Breast epithelium (tissue), 4 donors: ENCODE measurements at regions not wholly inside any gene's neighbourhood (a gene's known extent, or its start where the extent isn't known, plus 50 kb on each side); places are given as distances from the start of the nearest gene placed in this dataset.

Source experiments
- DNase-seq, 2 donors: peaks; one replicate each; pipeline ENCODE4 v3.0.0-alpha.2; 2019; ENCODE audit warnings: low spot score in 2 of 2
- H3K27ac ChIP-seq, 2 donors: fragments of 200-600 bp; sonication (generic) in 1 of 2; one replicate each; pipeline ENCODE4 v1.5.1; 2016 to 2019; ENCODE audit warnings: mild to moderate bottlenecking in 1 of 2
- H3K27me3 ChIP-seq, 2 donors: fragments of 200-600 bp; sonication (generic) in 1 of 2; one replicate each; pipeline versions ENCODE4 v1.5.1 to v1.6.0; 2017 to 2019; ENCODE audit warnings: control low read depth in 1 of 2, mild to moderate bottlenecking in 1 of 2
- H3K36me3 ChIP-seq: fragments of 200-600 bp; one replicate; pipeline ENCODE4 v1.5.1; 2019
- H3K4me1 ChIP-seq, 2 donors: fragments of 200-600 bp; sonication (generic); one replicate each; pipeline ENCODE4 v1.5.1; 2016 to 2019; ENCODE audit warnings: control low read depth in 1 of 2
- H3K4me3 ChIP-seq, 3 donors: fragments of 200-600 bp; sonication (generic); 1 replicate in 2 of 3; 2 replicates in 1 of 3; pipeline ENCODE4 v1.5.1; 2016 to 2019; ENCODE audit warnings: mild to moderate bottlenecking in 3 of 3, moderate library complexity in 2 of 3
- H3K9me3 ChIP-seq, 2 donors: fragments of 200-600 bp; sonication (generic) in 1 of 2; one replicate each; pipeline ENCODE4 v1.5.1; 2016 to 2019; ENCODE audit warnings: control low read depth in 1 of 2
- CTCF ChIP-seq, 3 donors: fragments of 450-650 bp; IDR thresholded peaks; one replicate each; pipeline ENCODE4 v1.5.1; 2016 to 2017; ENCODE audit warnings: antibody characterized with exemption in 3 of 3, mild to moderate bottlenecking in 3 of 3, moderate library complexity in 3 of 3
- POLR2A ChIP-seq: fragments of 450-650 bp; IDR thresholded peaks from one replicate; pipeline ENCODE4 v1.6.1; 2016; ENCODE audit warnings: antibody characterized with exemption, mild to moderate bottlenecking, moderate library complexity
- POLR2AphosphoS5 ChIP-seq, 3 donors: sonication (generic); formaldehyde crosslinking; IDR thresholded peaks; one replicate each; pipeline ENCODE4 v1.6.1; 2017; ENCODE audit warnings: antibody characterized with exemption in 3 of 3
- intact Hi-C: fragments of 100-400 bp; cut with DNase I; formaldehyde crosslinking; loops from one replicate; pipeline ENCODE4 v1.15.1; 2023; ENCODE audit warnings: low total_unique reads

- no peaks in the 10 kb centered on the region for H3K4me1 ChIP-seq
- no peak overlapping the region for H3K27ac ChIP-seq
- H3K9me3 ChIP-seq, result peaks cover 5 to 29% of the 10 kb centered on the region in 2 donors
- H3K4me3 ChIP-seq, result no peak overlapping the region
- DNase-seq, result no peak
- H3K27me3 ChIP-seq, result peaks cover 0 to 5% of the 10 kb centered on the region in 2 donors
- intact Hi-C loops, result no loop called here
- no peak for TF ChIP-seq POLR2AphosphoS5 (IDR thresholded peaks at IDR 0.05)
- TF ChIP-seq POLR2A, result no peak
- TF ChIP-seq CTCF (IDR thresholded peaks at IDR 0.05), result no peak
- no peaks in the 10 kb centered on the region for H3K36me3 ChIP-seq
These were observed 128.8 kb upstream of the CHRNA7 start for GRCh38 chr15:31901501-31901900.

GRCh38 chr15:31905054-31905453 lies 125.3 kb upstream of the CHRNA7 start:
- intact Hi-C loops, result no loop called here
- H3K4me3 ChIP-seq, result no peak overlapping the region
- no peak for TF ChIP-seq CTCF (IDR thresholded peaks at IDR 0.05)
- TF ChIP-seq POLR2A, result no peak
- TF ChIP-seq POLR2AphosphoS5 (IDR thresholded peaks at IDR 0.05), result no peak
- H3K9me3 ChIP-seq, result peaks cover 0 to 4% of the 10 kb centered on the region in 2 donors
- DNase-seq, result no peak
- H3K27ac ChIP-seq, result no peak overlapping the region
- no peaks in the 10 kb centered on the region for H3K36me3 ChIP-seq
- peaks cover 0 to 5% of the 10 kb centered on the region in 2 donors for H3K27me3 ChIP-seq
- H3K4me1 ChIP-seq, result no peaks in the 10 kb centered on the region

- H3K4me1 ChIP-seq, result no peaks in the 10 kb centered on the region
- peaks cover 0 to 15% of the 10 kb centered on the region in 2 donors for H3K9me3 ChIP-seq
- H3K36me3 ChIP-seq, result no peaks in the 10 kb centered on the region
- no peak overlapping the region for H3K4me3 ChIP-seq
- no peak overlapping the region for H3K27ac ChIP-seq
- intact Hi-C loops, result no loop called here
- H3K27me3 ChIP-seq, result no peaks in the 10 kb centered on the region
- no peak for DNase-seq
- no peak for TF ChIP-seq POLR2A
- TF ChIP-seq CTCF (IDR thresholded peaks at IDR 0.05), result no peak
- no peak for TF ChIP-seq POLR2AphosphoS5 (IDR thresholded peaks at IDR 0.05)
These were observed 104.8 kb upstream of the CHRNA7 start for GRCh38 chr15:31925541-31925940.

GRCh38 chr15:31930967-31931366 lies 99.3 kb upstream of the CHRNA7 start:
- Histone ChIP-seq H3K27me3 (no peaks in the 10 kb centered on the region), H3K4me3 (no peak overlapping the region), H3K36me3 (no peaks in the 10 kb centered on the region), H3K4me1 (no peaks in the 10 kb centered on the region), H3K27ac (no peak overlapping the region), H3K9me3 (no peaks in the 10 kb centered on the region)
- DNase-seq, result no peak
- intact Hi-C loops, result no loop called here
- TF ChIP-seq POLR2AphosphoS5 (IDR thresholded peaks at IDR 0.05) (no peak), CTCF (IDR thresholded peaks at IDR 0.05) (no peak), POLR2A (no peak)

- no peaks in the 10 kb centered on the region for H3K4me1 ChIP-seq
- intact Hi-C loops, result no loop called here
- H3K27ac ChIP-seq, result no peak overlapping the region
- H3K4me3 ChIP-seq, result no peak overlapping the region
- H3K36me3 ChIP-seq, result no peaks in the 10 kb centered on the region
- TF ChIP-seq POLR2AphosphoS5 (IDR thresholded peaks at IDR 0.05), result no peak
- TF ChIP-seq CTCF (IDR thresholded peaks at IDR 0.05), result no peak
- no peak for TF ChIP-seq POLR2A
- DNase-seq, result no peak
- no peaks in the 10 kb centered on the region for H3K9me3 ChIP-seq
- H3K27me3 ChIP-seq, result no peaks in the 10 kb centered on the region
These were observed 97.7 kb upstream of the CHRNA7 start for GRCh38 chr15:31932576-31932975.
